GM12878 (cell line): ENCODE measurements at regions not wholly inside any gene's neighbourhood (a gene's known extent, or its start where the extent isn't known, plus 50 kb on each side); places are given as distances from the start of the nearest gene placed in this dataset.

Source experiments
- ATAC-seq: fragments of 200-7000 bp; cut with Tn5 transposase; 3 replicates; pipeline ENCODE4 v1.9.1; 2020; ENCODE audit warnings: mild to moderate bottlenecking, moderate library complexity
- BruUV-seq: library from RNA; stranded (reverse); fragments of 400-500 nt; replicated peaks from 2 replicates; lab custom pipeline; 2021; lab: Mats Ljungman, UMichigan
- CTCF ChIA-PET: fragments of 300-600 bp; sonication (Branson Sonifier 250); formaldehyde crosslinking; extraction: SDS; loops from one replicate; lab custom pipeline; 2021; ENCODE audit warnings: inconsistent platforms; lab: Yijun Ruan, JAX
- POLR2A ChIA-PET: fragments of 350-600 bp; formaldehyde crosslinking; extraction: SDS; loops from one replicate; lab custom pipeline; 2021; ENCODE audit warnings: inconsistent platforms; lab: Charles Lee
- RAD21 ChIA-PET: fragments of 300-600 bp; sonication (Branson Sonifier 250); formaldehyde crosslinking; loops from one replicate; lab custom pipeline; 2023; ENCODE audit warnings: antibody characterized with exemption; ENCODE audit not compliant: unreplicated experiment; lab: Charles Lee
- SMC1A ChIA-PET: fragments of 300-600 bp; sonication (Branson Sonifier 250); formaldehyde crosslinking; loops from one replicate; lab custom pipeline; 2023; ENCODE audit not compliant: unreplicated experiment, uncharacterized antibody; lab: Charles Lee
- DNase-seq: peaks from one replicate; pipeline ENCODE4 v3.0.0-alpha.2; 2011; ENCODE audit warnings: low read depth, low spot score
- FAIRE-seq: peaks from 3 replicates; lab custom pipeline; 2011; peaks lifted over from hg19 to GRCh38; lab: Jason Lieb, UNC
- H2AFZ ChIP-seq: 2 replicates; pipeline ENCODE4 v1.6.0; 2011; ENCODE audit warnings: low read depth, low read length, control low read depth; ENCODE audit not compliant: control insufficient read depth
- H3K27ac ChIP-seq: 2 replicates; pipeline ENCODE4 v1.5.1; 2011; ENCODE audit warnings: control low read depth; ENCODE audit not compliant: control insufficient read depth, insufficient read depth
- H3K27me3 ChIP-seq, 2 experiments: replicated peaks in 1 of 2; 2 replicates each; pipeline versions ENCODE4 v1.6.0 to v1.6.1; 2011; ENCODE audit warnings: low read length in 1 of 2; ENCODE audit not compliant: control insufficient read depth in 2 of 2, insufficient read depth in 2 of 2
- H3K36me3 ChIP-seq, 2 experiments: 2 replicates each; pipeline ENCODE4 v1.5.1; 2011; ENCODE audit warnings: low read length in 1 of 2; ENCODE audit not compliant: control insufficient read depth in 2 of 2, insufficient read depth in 2 of 2
- H3K4me1 ChIP-seq: 2 replicates; pipeline ENCODE4 v1.6.1; 2011; ENCODE audit warnings: mild to moderate bottlenecking, low read length, moderate library complexity, mixed read lengths; ENCODE audit not compliant: control insufficient read depth, insufficient read depth
- H3K4me2 ChIP-seq: 2 replicates; pipeline ENCODE4 v1.6.0; 2011; ENCODE audit warnings: control low read depth; ENCODE audit not compliant: control insufficient read depth, insufficient read depth
- H3K4me3 ChIP-seq: fragments of 200-600 bp; sonication (generic); 2 replicates; pipeline ENCODE4 v1.5.1; 2016
- H3K79me2 ChIP-seq: 2 replicates; pipeline ENCODE4 v1.6.0; 2011; ENCODE audit warnings: low read length; ENCODE audit not compliant: control insufficient read depth, insufficient read depth
- H3K9ac ChIP-seq: 2 replicates; pipeline ENCODE4 v1.8.0; 2011; ENCODE audit warnings: low read length, control low read depth, mixed read lengths; ENCODE audit not compliant: control insufficient read depth, insufficient read depth
- H3K9me3 ChIP-seq: replicated peaks from 3 replicates; pipeline ENCODE4 v1.5.1; 2011; ENCODE audit warnings: mild to moderate bottlenecking, low read length; ENCODE audit not compliant: control insufficient read depth, insufficient read depth
- H4K20me1 ChIP-seq: 2 replicates; pipeline ENCODE4 v1.6.0; 2011; ENCODE audit not compliant: control insufficient read depth, insufficient read depth
- ASH2L ChIP-seq: fragments of 300-600, 200-600 bp; sonication (generic); IDR thresholded peaks from 2 replicates; pipeline ENCODE4 v1.6.1; 2017; ENCODE audit warnings: low read depth, mild to moderate bottlenecking, borderline replicate concordance
- CBFB ChIP-seq: IDR thresholded peaks from 2 replicates; pipeline ENCODE4 v1.6.1; 2016; ENCODE audit warnings: antibody characterized with exemption, low read depth
- ELK1 ChIP-seq: IDR thresholded peaks from 2 replicates; pipeline ENCODE4 v1.6.1; 2012; ENCODE audit warnings: low read depth, low read length, improper control_type of control experiment
- EP300 ChIP-seq, 2 experiments: fragments of 150-350 bp in 1 of 2; IDR thresholded peaks; 2 replicates each; pipeline ENCODE4 v1.6.1; 2011 to 2012; ENCODE audit warnings: low read depth in 2 of 2, low read length in 2 of 2, borderline replicate concordance in 1 of 2, improper control_type of control experiment in 1 of 2, inconsistent platforms in 1 of 2; ENCODE audit not compliant: control insufficient read depth in 1 of 2
- KLF5 ChIP-seq: fragments of 450-650 bp; IDR thresholded peaks from 2 replicates; pipeline ENCODE4 v1.6.1; 2014; ENCODE audit warnings: mild to moderate bottlenecking; ENCODE audit not compliant: partially characterized antibody
- MEF2B ChIP-seq: fragments of 450-650 bp; IDR thresholded peaks from 2 replicates; pipeline ENCODE4 v1.6.1; 2018; ENCODE audit warnings: mild to moderate bottlenecking, moderate library complexity; ENCODE audit not compliant: partially characterized antibody, poor library complexity, severe bottlenecking
- MYC ChIP-seq: IDR thresholded peaks from 2 replicates; pipeline ENCODE4 v1.6.1; 2011; ENCODE audit warnings: mild to moderate bottlenecking, low read length, moderate library complexity, inconsistent platforms; ENCODE audit not compliant: insufficient read depth, insufficient replicate concordance, insufficient read length, severe bottlenecking
- PAX8 ChIP-seq: fragments of 450-650 bp; IDR thresholded peaks from 2 replicates; pipeline ENCODE4 v1.6.1; 2017; ENCODE audit warnings: mild to moderate bottlenecking, moderate library complexity
- SRF ChIP-seq, 2 experiments: IDR thresholded peaks; 2 replicates each; pipeline ENCODE4 v1.6.1; 2011; ENCODE audit warnings: low read depth in 2 of 2, low read length in 2 of 2, mild to moderate bottlenecking in 1 of 2, moderate library complexity in 1 of 2
- USF1 ChIP-seq: IDR thresholded peaks from 2 replicates; pipeline ENCODE4 v1.6.1; 2011; ENCODE audit warnings: borderline replicate concordance, low read depth, mild to moderate bottlenecking, moderate library complexity, mixed read lengths, low read length; ENCODE audit not compliant: insufficient read depth; ENCODE audit errors: extremely low read length
- WGBS: methylation state at CpG from one replicate; pipeline ENCODE4 v1.1.6; 2016; ENCODE audit warnings: low lambda C conversion rate; ENCODE audit not compliant: insufficient replicate concordance, insufficient coverage; ENCODE audit errors: missing lambda C conversion rate; 5-methylcytosine and 5-hydroxymethylcytosine counted together
- in situ Hi-C: fragments of 300-500 bp; cut with MboI; formaldehyde crosslinking; loops from 9 replicates; pipeline ENCODE4 v1.14.3; 2018; ENCODE audit warnings: mixed read lengths
- intact Hi-C: fragments of 100-400 bp; cut with micrococcal nuclease; formaldehyde crosslinking; loops from one replicate; pipeline ENCODE4 v1.14.2; 2022; ENCODE audit not compliant: unreplicated experiment
- TF ChIP-seq, protein P1 (sequence below), 3 experiments: IDR thresholded peaks in 2 of 3; conservative IDR thresholded peaks in 1 of 3; 2 replicates each; pipeline ENCODE4 v1.5.1; 2011; ENCODE audit warnings: low read depth in 3 of 3, low read length in 3 of 3, mild to moderate bottlenecking in 3 of 3, control low read depth in 2 of 3, moderate library complexity in 2 of 3, inconsistent platforms in 1 of 3, mixed read lengths in 1 of 3; ENCODE audit not compliant: control insufficient read depth in 2 of 3, insufficient read depth in 1 of 3; ENCODE audit errors: extremely low read depth in 1 of 3
- TF ChIP-seq, protein P2 (sequence below): IDR thresholded peaks from 2 replicates; pipeline ENCODE4 v1.6.1; 2012; ENCODE audit warnings: low read depth, low read length, improper control_type of control experiment

- no peak for TF ChIP-seq ELK1
- no peak for TF ChIP-seq EP300 (IDR thresholded peaks at IDR 0.05; ENCODE audit: borderline replicate concordance in 1 of 2, control insufficient read depth in 1 of 2, low read depth in 2 of 2, low read length in 2 of 2)
- TF ChIP-seq PAX8 = no peak
- TF ChIP-seq MEF2B = no peak
- TF ChIP-seq, all 136 proteins: peak for 0
Measured at GRCh38 chr14:62329427-62329826, 567.2 kb downstream of the SNAPC1 start (continued).

- TF ChIP-seq PAX8 (no peak), CBFB (no peak), KLF5 (no peak), USF1 (no peak), SRF (IDR thresholded peaks at IDR 0.05; ENCODE audit: low read depth in 2 of 2, low read length in 2 of 2) (no peak), MYC (no peak), ASH2L (no peak)
- TF ChIP-seq, protein P1, sequence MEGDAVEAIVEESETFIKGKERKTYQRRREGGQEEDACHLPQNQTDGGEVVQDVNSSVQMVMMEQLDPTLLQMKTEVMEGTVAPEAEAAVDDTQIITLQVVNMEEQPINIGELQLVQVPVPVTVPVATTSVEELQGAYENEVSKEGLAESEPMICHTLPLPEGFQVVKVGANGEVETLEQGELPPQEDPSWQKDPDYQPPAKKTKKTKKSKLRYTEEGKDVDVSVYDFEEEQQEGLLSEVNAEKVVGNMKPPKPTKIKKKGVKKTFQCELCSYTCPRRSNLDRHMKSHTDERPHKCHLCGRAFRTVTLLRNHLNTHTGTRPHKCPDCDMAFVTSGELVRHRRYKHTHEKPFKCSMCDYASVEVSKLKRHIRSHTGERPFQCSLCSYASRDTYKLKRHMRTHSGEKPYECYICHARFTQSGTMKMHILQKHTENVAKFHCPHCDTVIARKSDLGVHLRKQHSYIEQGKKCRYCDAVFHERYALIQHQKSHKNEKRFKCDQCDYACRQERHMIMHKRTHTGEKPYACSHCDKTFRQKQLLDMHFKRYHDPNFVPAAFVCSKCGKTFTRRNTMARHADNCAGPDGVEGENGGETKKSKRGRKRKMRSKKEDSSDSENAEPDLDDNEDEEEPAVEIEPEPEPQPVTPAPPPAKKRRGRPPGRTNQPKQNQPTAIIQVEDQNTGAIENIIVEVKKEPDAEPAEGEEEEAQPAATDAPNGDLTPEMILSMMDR (IDR thresholded peaks at IDR 0.05 in 2 of 3, conservative IDR thresholded peaks at IDR 0.05 in 1 of 3; ENCODE audit: control insufficient read depth in 2 of 3, extremely low read depth in 1 of 3, insufficient read depth in 1 of 3, low read depth in 3 of 3, low read length in 3 of 3) = no peak
- TF ChIP-seq, protein P2, sequence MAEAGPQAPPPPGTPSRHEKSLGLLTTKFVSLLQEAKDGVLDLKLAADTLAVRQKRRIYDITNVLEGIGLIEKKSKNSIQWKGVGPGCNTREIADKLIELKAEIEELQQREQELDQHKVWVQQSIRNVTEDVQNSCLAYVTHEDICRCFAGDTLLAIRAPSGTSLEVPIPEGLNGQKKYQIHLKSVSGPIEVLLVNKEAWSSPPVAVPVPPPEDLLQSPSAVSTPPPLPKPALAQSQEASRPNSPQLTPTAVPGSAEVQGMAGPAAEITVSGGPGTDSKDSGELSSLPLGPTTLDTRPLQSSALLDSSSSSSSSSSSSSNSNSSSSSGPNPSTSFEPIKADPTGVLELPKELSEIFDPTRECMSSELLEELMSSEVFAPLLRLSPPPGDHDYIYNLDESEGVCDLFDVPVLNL = no peak
- Histone ChIP-seq H3K27ac (no peak overlapping the region), H3K36me3 (no peaks in the 10 kb centered on the region), H3K4me3 (no peak overlapping the region), H2AFZ (no peak overlapping the region), H4K20me1 (no peaks in the 10 kb centered on the region), H3K9ac (no peak overlapping the region), H3K9me3 (no peaks in the 10 kb centered on the region), H3K4me2 (no peak overlapping the region), H3K4me1 (no peaks in the 10 kb centered on the region), H3K79me2 (no peaks in the 10 kb centered on the region), H3K27me3 (no peaks in the 10 kb centered on the region)
- POLR2A ChIA-PET = no interaction called here
- intact Hi-C loops (no loop called here), in situ Hi-C loops (no loop called here)
- WGBS = 31% methylated on average over 5 of the region's 5 CpGs
- no peak for FAIRE-seq
- DNase-seq = no peak
- RAD21 ChIA-PET = no interaction called here
- no TSS peak for BruUV-seq
- ATAC-seq = no peak
- SMC1A ChIA-PET = no interaction called here
- CTCF ChIA-PET = no interaction called here
Measured at GRCh38 chr14:62347562-62348011, 585.4 kb downstream of the SNAPC1 start.
